ENCODE measurements at regions not wholly inside any gene's neighbourhood (a gene's known extent, or its start where the extent isn't known, plus 50 kb on each side); places are given as distances from the start of the nearest gene placed in this dataset.

DNA sequence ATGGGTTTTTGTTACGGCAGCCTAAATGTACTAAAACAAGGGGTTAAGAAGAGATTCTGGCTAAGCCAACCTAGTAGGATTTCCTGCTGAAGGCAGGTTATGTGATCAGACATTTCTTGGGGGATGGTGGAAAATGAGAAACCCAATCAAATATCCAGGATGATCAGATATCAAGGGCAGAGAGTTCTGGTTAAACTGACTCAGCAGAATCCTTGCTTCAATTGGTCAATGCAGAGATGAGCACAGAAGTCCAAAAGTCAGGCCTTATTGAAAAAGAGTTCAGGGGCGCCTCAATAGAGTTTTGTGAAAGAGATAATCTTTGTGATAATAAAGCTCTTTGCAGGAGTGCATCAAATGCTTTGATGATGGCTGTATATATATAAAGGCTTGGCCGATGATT is 237.1 kb downstream of the AMY1C start:
- H3K36me3 Mint-ChIP-seq (ENCODE audit: low read depth, unreplicated experiment): no peaks in the 10 kb centered on the region

GRCh38 chr1:103997631-103998030 is 247.9 kb downstream of the AMY1C start:
- no peaks in the 10 kb centered on the region for H3K27me3 Mint-ChIP-seq (ENCODE audit: unreplicated experiment)
- no peaks in the 10 kb centered on the region for H3K4me1 Mint-ChIP-seq (ENCODE audit: unreplicated experiment)
- H3K36me3 Mint-ChIP-seq (ENCODE audit: low read depth, unreplicated experiment): no peaks in the 10 kb centered on the region
- H3K27ac Mint-ChIP-seq (ENCODE audit: unreplicated experiment): no peak overlapping the region
- DNase-seq (ENCODE audit: low spot score): no peak
- TF ChIP-seq CTCF (IDR thresholded peaks at IDR 0.05; ENCODE audit: unreplicated experiment): no peak
- H3K9me3 Mint-ChIP-seq (ENCODE audit: unreplicated experiment): no peaks in the 10 kb centered on the region
- no peak overlapping the region for H3K4me3 Mint-ChIP-seq (ENCODE audit: unreplicated experiment)

More for the DNA sequence above, 237.1 kb downstream of the AMY1C start:
- no peak for DNase-seq (ENCODE audit: low spot score)
- Mint-ChIP-seq H3K9me3 (ENCODE audit: unreplicated experiment) (no peaks in the 10 kb centered on the region), H3K27ac (ENCODE audit: unreplicated experiment) (no peak overlapping the region), H3K4me1 (ENCODE audit: unreplicated experiment) (no peaks in the 10 kb centered on the region), H3K4me3 (ENCODE audit: unreplicated experiment) (no peak overlapping the region), H3K27me3 (ENCODE audit: unreplicated experiment) (peaks cover 2% of the 10 kb centered on the region)
- TF ChIP-seq CTCF (IDR thresholded peaks at IDR 0.05; ENCODE audit: unreplicated experiment): no peak

GRCh38 chr1:104018922-104019674 is 269.4 kb downstream of the AMY1C start:
- Mint-ChIP-seq H3K27me3 (ENCODE audit: unreplicated experiment) (no peaks in the 10 kb centered on the region), H3K4me1 (ENCODE audit: unreplicated experiment) (no peaks in the 10 kb centered on the region), H3K4me3 (ENCODE audit: unreplicated experiment) (no peak overlapping the region), H3K36me3 (ENCODE audit: low read depth, unreplicated experiment) (no peaks in the 10 kb centered on the region), H3K27ac (ENCODE audit: unreplicated experiment) (no peak overlapping the region), H3K9me3 (ENCODE audit: unreplicated experiment) (no peaks in the 10 kb centered on the region)
- no peak for DNase-seq (ENCODE audit: low spot score)
- TF ChIP-seq CTCF (IDR thresholded peaks at IDR 0.05; ENCODE audit: unreplicated experiment): peak; percentile 27

DNA sequence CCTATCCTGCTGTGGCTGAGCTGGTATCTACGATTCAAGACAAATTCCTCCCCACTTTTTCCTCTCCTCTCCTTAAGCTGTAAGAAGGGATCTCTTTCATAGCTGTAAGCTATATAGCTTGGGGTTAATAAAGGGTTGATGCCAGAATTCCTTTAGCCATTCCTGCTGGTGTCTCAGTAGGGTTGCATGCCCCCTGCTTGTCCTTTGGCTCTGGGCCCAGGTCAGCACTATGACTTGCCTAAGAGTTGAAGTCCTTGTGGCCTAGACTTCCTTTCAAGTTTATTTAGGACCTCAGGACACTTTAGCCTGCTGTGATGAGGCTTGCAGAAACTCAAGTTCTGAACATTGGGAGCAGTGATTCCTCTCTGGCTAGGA is 270.0 kb downstream of the AMY1C start:
- Mint-ChIP-seq H3K9me3 (ENCODE audit: unreplicated experiment) (no peaks in the 10 kb centered on the region), H3K36me3 (ENCODE audit: low read depth, unreplicated experiment) (no peaks in the 10 kb centered on the region), H3K27me3 (ENCODE audit: unreplicated experiment) (no peaks in the 10 kb centered on the region), H3K27ac (ENCODE audit: unreplicated experiment) (no peak overlapping the region), H3K4me1 (ENCODE audit: unreplicated experiment) (no peaks in the 10 kb centered on the region), H3K4me3 (ENCODE audit: unreplicated experiment) (no peak overlapping the region)
- DNase-seq (ENCODE audit: low spot score): no peak
- no peak for TF ChIP-seq CTCF (IDR thresholded peaks at IDR 0.05; ENCODE audit: unreplicated experiment)

- H3K36me3 Mint-ChIP-seq (ENCODE audit: low read depth, unreplicated experiment): no peaks in the 10 kb centered on the region
- no peak for DNase-seq (ENCODE audit: low spot score)
- no peaks in the 10 kb centered on the region for H3K9me3 Mint-ChIP-seq (ENCODE audit: unreplicated experiment)
- H3K4me1 Mint-ChIP-seq (ENCODE audit: unreplicated experiment): no peaks in the 10 kb centered on the region
- H3K27ac Mint-ChIP-seq (ENCODE audit: unreplicated experiment): no peak overlapping the region
- no peak overlapping the region for H3K4me3 Mint-ChIP-seq (ENCODE audit: unreplicated experiment)
- H3K27me3 Mint-ChIP-seq (ENCODE audit: unreplicated experiment): no peaks in the 10 kb centered on the region
- TF ChIP-seq CTCF (IDR thresholded peaks at IDR 0.05; ENCODE audit: unreplicated experiment): no peak
Observed at GRCh38 chr1:104028416-104029035, 278.8 kb downstream of the AMY1C start.
